ENCODE measurements at regions not wholly inside any gene's neighbourhood (a gene's known extent, or its start where the extent isn't known, plus 50 kb on each side); places are given as distances from the start of the nearest gene placed in this dataset.
"Not testable (repeated sequence)": the region's sequence is repeated elsewhere in the genome, so short reads cannot be mapped to it uniquely, and the experiment has no call there.

- no peak for DNase-seq (ENCODE audit: low read depth in 1 of 2, low spot score in 1 of 2)
These were observed 126.8 kb upstream of the SMLR1 start for GRCh38 chr6:130700397-130700796.

GRCh38 chr6:130708338-130708737 lies 118.9 kb upstream of the SMLR1 start:
- no peak for DNase-seq (ENCODE audit: low read depth in 1 of 2, low spot score in 1 of 2)

- DNase-seq (ENCODE audit: low read depth in 1 of 2, low spot score in 1 of 2), result not testable (repeated sequence)
These were observed 115.6 kb upstream of the SMLR1 start for GRCh38 chr6:130711641-130712040.

GRCh38 chr6:130713144-130713543 lies 114.1 kb upstream of the SMLR1 start:
- DNase-seq (ENCODE audit: low read depth in 1 of 2, low spot score in 1 of 2), result no peak

- no peak for DNase-seq (ENCODE audit: low read depth in 1 of 2, low spot score in 1 of 2)
These were observed 112.1 kb upstream of the SMLR1 start for GRCh38 chr6:130715058-130715457.

GRCh38 chr6:130716466-130716865 lies 110.7 kb upstream of the SMLR1 start:
- no peak for DNase-seq (ENCODE audit: low read depth in 1 of 2, low spot score in 1 of 2)

GRCh38 chr6:130717657-130718056 lies 109.5 kb upstream of the SMLR1 start:
- no peak for DNase-seq (ENCODE audit: low read depth in 1 of 2, low spot score in 1 of 2)

- no peak for DNase-seq (ENCODE audit: low read depth in 1 of 2, low spot score in 1 of 2)
These were observed 107.0 kb upstream of the SMLR1 start for GRCh38 chr6:130720076-130720715.

- DNase-seq (ENCODE audit: low read depth in 1 of 2, low spot score in 1 of 2), result no peak
These were observed 103.1 kb upstream of the SMLR1 start for GRCh38 chr6:130724089-130724488.

- DNase-seq (ENCODE audit: low read depth in 1 of 2, low spot score in 1 of 2), result no peak
These were observed 101.7 kb upstream of the SMLR1 start for GRCh38 chr6:130725551-130725950.

- DNase-seq (ENCODE audit: low read depth in 1 of 2, low spot score in 1 of 2), result not testable (repeated sequence)
These were observed 99.1 kb upstream of the SMLR1 start for GRCh38 chr6:130728064-130728463.

GRCh38 chr6:130730600-130730999 lies 96.6 kb upstream of the SMLR1 start:
- no peak for DNase-seq (ENCODE audit: low read depth in 1 of 2, low spot score in 1 of 2)

GRCh38 chr6:130734161-130734560 lies 93.0 kb upstream of the SMLR1 start:
- no peak for DNase-seq (ENCODE audit: low read depth in 1 of 2, low spot score in 1 of 2)

- no peak for DNase-seq (ENCODE audit: low read depth in 1 of 2, low spot score in 1 of 2)
These were observed 86.9 kb upstream of the SMLR1 start for GRCh38 chr6:130740308-130740707.

GRCh38 chr6:130742131-130742681 lies 85.0 kb upstream of the SMLR1 start:
- no peak for DNase-seq (ENCODE audit: low read depth in 1 of 2, low spot score in 1 of 2)

- no peak for DNase-seq (ENCODE audit: low read depth in 1 of 2, low spot score in 1 of 2)
These were observed 84.0 kb upstream of the SMLR1 start for GRCh38 chr6:130743175-130743574.

- no peak for DNase-seq (ENCODE audit: low read depth in 1 of 2, low spot score in 1 of 2)
These were observed 82.4 kb upstream of the SMLR1 start for GRCh38 chr6:130744576-130745366.

- DNase-seq (ENCODE audit: low read depth in 1 of 2, low spot score in 1 of 2), result no peak
These were observed 79.2 kb upstream of the SMLR1 start for GRCh38 chr6:130748041-130748440.

GRCh38 chr6:130749402-130749801 lies 77.8 kb upstream of the SMLR1 start:
- DNase-seq (ENCODE audit: low read depth in 1 of 2, low spot score in 1 of 2), result no peak

GRCh38 chr6:130752267-130752666 lies 74.9 kb upstream of the SMLR1 start:
- DNase-seq (ENCODE audit: low read depth in 1 of 2, low spot score in 1 of 2), result no peak

- DNase-seq (ENCODE audit: low read depth in 1 of 2, low spot score in 1 of 2), result no peak
These were observed 72.3 kb upstream of the SMLR1 start for GRCh38 chr6:130754786-130755367.

All from stimulated activated CD4-positive, alpha-beta T cell treated with anti-CD3 and anti-CD28 coated beads, Interleukin-15, amount 100 ng/mL, for 1 hour (primary cell).